Kidney (tissue), 13 donors: ENCODE measurements at regions not wholly inside any gene's neighbourhood (a gene's known extent, or its start where the extent isn't known, plus 50 kb on each side); places are given as distances from the start of the nearest gene placed in this dataset.

Experiments used
- DNase-seq, 5 donors: peaks; one replicate each; pipeline ENCODE4 v3.0.0-alpha.2; 2013 to 2020
- FAIRE-seq: peaks from 2 replicates; lab custom pipeline; 2012; peaks lifted over from hg19 to GRCh38; lab: Jason Lieb, UNC
- H3K27ac ChIP-seq, 2 donors: one replicate each; pipeline ENCODE4 v1.7.0; 2013; ENCODE audit warnings: low read depth in 2 of 2, low read length in 2 of 2, inconsistent platforms in 1 of 2
- H3K27me3 ChIP-seq: one replicate; pipeline ENCODE4 v1.7.1; 2013; ENCODE audit warnings: low read length, inconsistent platforms; ENCODE audit not compliant: control insufficient read depth, insufficient read depth
- H3K36me3 ChIP-seq, 3 donors: one replicate each; pipeline versions ENCODE4 v1.7.0 to v1.7.1; 2013; ENCODE audit warnings: low read length in 3 of 3, control low read depth in 1 of 3, inconsistent platforms in 1 of 3; ENCODE audit not compliant: insufficient read depth in 3 of 3, control insufficient read depth in 2 of 3
- H3K4me1 ChIP-seq, 3 donors: one replicate each; pipeline versions ENCODE4 v1.7.0 to v1.7.1; 2013; ENCODE audit warnings: low read length in 3 of 3, inconsistent platforms in 1 of 3, low read depth in 1 of 3; ENCODE audit not compliant: control insufficient read depth in 2 of 3, insufficient read depth in 2 of 3
- H3K4me3 ChIP-seq, 3 donors: one replicate each; pipeline versions ENCODE4 v1.7.0 to v1.8.1; 2013; ENCODE audit warnings: low read length in 3 of 3, control low read depth in 1 of 3, inconsistent platforms in 1 of 3
- H3K9ac ChIP-seq, 3 donors: one replicate each; pipeline versions ENCODE4 v1.7.0 to v1.7.1; 2013; ENCODE audit warnings: low read length in 3 of 3, control low read depth in 1 of 3, inconsistent platforms in 1 of 3
- H3K9me3 ChIP-seq, 3 donors: one replicate each; pipeline versions ENCODE4 v1.7.0 to v1.7.1; 2013; ENCODE audit warnings: low read length in 3 of 3, control low read depth in 1 of 3, inconsistent platforms in 1 of 3; ENCODE audit not compliant: control insufficient read depth in 2 of 3, insufficient read depth in 1 of 3
- intact Hi-C: fragments of 100-400 bp; cut with DNase I; formaldehyde crosslinking; loops from one replicate; pipeline ENCODE4 v1.11.1; 2022
- TF ChIP-seq, protein P1 (sequence below): IDR thresholded peaks from 3 replicates; pipeline ENCODE4 v1.5.1; 2012; ENCODE audit warnings: mild to moderate bottlenecking, moderate library complexity, borderline replicate concordance; ENCODE audit not compliant: insufficient read depth; ENCODE audit errors: extremely low read depth
- donor health status: control.
- donor health status: control.
- donor health status: control.
- donor health status: control.
- donor health status: control.
- donor health status: DM: yes; HTN: yes; CAD: no.
- donor health status: Normal renal cell carcinoma (clear cell type).

- Histone ChIP-seq H3K4me3 (no peak overlapping the region), H3K27ac (no peak overlapping the region), H3K9me3 (no peaks in the 10 kb centered on the region), H3K9ac (no peak overlapping the region), H3K4me1 (no peaks in the 10 kb centered on the region), H3K27me3 (no peaks in the 10 kb centered on the region), H3K36me3 (no peaks in the 10 kb centered on the region)
- FAIRE-seq (no peak), DNase-seq (no peak)
- TF ChIP-seq, protein P1, sequence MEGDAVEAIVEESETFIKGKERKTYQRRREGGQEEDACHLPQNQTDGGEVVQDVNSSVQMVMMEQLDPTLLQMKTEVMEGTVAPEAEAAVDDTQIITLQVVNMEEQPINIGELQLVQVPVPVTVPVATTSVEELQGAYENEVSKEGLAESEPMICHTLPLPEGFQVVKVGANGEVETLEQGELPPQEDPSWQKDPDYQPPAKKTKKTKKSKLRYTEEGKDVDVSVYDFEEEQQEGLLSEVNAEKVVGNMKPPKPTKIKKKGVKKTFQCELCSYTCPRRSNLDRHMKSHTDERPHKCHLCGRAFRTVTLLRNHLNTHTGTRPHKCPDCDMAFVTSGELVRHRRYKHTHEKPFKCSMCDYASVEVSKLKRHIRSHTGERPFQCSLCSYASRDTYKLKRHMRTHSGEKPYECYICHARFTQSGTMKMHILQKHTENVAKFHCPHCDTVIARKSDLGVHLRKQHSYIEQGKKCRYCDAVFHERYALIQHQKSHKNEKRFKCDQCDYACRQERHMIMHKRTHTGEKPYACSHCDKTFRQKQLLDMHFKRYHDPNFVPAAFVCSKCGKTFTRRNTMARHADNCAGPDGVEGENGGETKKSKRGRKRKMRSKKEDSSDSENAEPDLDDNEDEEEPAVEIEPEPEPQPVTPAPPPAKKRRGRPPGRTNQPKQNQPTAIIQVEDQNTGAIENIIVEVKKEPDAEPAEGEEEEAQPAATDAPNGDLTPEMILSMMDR, result no peak
- intact Hi-C loops, result no loop called here
Measured at GRCh38 chr21:35319684-35320283, 270.7 kb upstream of the RUNX1 start.

DNA sequence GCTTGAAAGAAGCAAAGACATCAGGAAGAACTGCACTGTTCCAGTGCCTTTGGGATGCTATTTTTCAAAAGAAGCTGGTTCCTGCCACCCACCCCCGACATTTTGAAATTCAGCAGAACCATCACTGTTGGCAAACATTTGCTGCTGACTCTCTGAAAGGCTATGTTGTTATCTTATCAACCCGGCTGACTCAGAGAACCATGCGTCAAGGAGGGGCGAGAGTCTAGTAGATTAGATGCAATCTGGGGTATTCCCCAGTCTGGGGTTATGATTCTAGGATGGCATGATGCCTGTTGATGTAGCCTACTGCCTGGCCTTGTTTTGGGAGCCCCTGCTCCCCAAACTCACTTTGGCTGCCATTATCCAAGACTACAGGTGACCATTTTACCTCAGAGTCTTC, 267.8 kb upstream of the RUNX1 start:
- intact Hi-C loops, result no loop called here
- no peak overlapping the region for H3K27ac ChIP-seq
- no peaks in the 10 kb centered on the region for H3K27me3 ChIP-seq
- TF ChIP-seq, protein P1, result no peak
- no peaks in the 10 kb centered on the region for H3K9me3 ChIP-seq
- no peaks in the 10 kb centered on the region for H3K36me3 ChIP-seq
- H3K4me1 ChIP-seq, result no peaks in the 10 kb centered on the region
- no peak overlapping the region for H3K9ac ChIP-seq
- DNase-seq (no peak), FAIRE-seq (no peak)
- H3K4me3 ChIP-seq, result no peak overlapping the region

- Histone ChIP-seq H3K9me3 (no peaks in the 10 kb centered on the region), H3K4me1 (no peaks in the 10 kb centered on the region), H3K9ac (no peak overlapping the region), H3K27me3 (no peaks in the 10 kb centered on the region), H3K36me3 (no peaks in the 10 kb centered on the region), H3K4me3 (no peak overlapping the region), H3K27ac (no peak overlapping the region)
- DNase-seq, result no peak
- TF ChIP-seq, protein P1, result no peak
- intact Hi-C loops, result no loop called here
- FAIRE-seq, result no peak
Measured at GRCh38 chr21:35316456-35316855, 267.4 kb upstream of the RUNX1 start.
